ENCODE measurements at regions not wholly inside any gene's neighbourhood (a gene's known extent, or its start where the extent isn't known, plus 50 kb on each side); places are given as distances from the start of the nearest gene placed in this dataset.

DNA sequence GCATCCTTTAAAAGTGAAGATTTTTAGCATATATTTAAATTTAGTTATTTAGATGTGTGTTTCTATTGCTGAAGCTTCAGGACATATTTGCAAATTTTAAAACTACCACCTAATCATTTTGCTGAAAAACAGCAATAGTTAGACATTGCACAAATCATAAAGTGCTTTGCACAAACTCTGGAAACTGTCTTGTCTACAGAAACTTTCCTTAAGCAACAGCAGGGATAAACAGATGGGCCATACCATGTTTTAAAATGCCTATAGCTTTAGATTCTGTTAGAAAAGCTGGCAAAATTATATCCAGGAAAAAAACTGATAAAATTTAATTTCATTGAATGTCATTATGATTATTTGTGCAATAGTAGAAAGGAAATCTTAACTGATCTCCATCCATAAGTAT lies 1313.9 kb upstream of the ACVR2A start:
- no peak for DNase-seq (ENCODE audit: low read depth, low spot score)

GRCh38 chr2:146527166-146527565 lies 1317.7 kb upstream of the ACVR2A start:
- DNase-seq (ENCODE audit: low read depth, low spot score): no peak

DNA sequence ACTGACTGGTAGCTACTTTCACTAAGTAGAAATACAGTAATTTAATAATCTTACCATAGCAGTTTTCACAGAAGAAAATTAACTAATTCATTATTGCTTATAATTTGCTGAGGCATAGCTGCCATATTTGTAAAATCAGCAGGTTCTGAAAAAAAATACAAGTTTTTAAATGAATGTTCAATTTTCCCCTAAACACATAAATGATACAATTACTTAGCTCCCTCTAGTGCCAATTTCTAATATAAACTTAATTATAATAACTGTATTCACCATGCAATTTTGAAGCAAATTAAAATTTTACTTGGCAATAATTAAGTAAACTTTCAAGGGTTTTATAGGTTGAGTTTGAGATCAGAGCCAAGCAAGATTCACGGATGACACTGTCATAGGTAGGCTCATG lies 1321.6 kb upstream of the ACVR2A start:
- no peak for DNase-seq (ENCODE audit: low read depth, low spot score)

DNA sequence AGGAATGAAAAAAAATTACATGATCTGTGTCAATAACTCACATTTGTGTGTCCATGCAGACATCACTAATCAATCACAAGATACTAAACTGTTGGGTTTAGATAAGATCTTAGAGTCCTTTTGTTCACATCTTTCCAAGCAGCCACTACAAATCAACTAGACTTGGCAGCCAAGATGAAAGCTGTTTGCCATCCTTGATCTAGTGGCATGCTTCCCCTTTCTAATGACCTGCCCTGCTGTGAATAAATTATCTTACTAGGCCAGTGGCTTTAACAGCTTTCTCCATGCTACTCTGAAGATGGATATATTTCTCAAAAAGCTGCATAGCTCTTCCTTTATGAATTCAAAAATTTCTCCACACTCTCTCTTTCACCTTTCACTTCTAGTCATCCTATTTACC lies 1338.0 kb upstream of the ACVR2A start:
- no peak for DNase-seq (ENCODE audit: low read depth, low spot score)

DNA sequence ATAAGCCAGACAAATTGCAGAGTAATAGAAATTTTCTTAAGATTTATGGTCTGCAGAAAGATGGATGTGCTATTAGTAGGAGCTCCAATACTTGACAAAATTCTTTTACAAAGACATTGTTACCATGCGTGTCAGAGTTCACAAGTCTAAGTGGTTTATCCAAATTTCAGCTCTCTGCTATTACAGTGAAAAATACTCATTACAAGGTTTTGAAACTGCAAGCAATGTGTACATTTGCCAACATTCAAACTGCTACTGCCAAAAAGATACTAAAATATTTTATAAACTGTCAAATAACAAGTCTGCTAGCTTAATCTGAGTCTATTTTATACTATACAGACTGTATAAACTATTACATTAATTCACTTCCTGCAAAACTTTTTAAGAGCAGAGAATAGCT lies 1341.5 kb upstream of the ACVR2A start:
- DNase-seq (ENCODE audit: low read depth, low spot score): no peak

- DNase-seq (ENCODE audit: low read depth, low spot score): no peak
Measured at GRCh38 chr2:146496248-146496647, 1348.6 kb upstream of the ACVR2A start.

DNA sequence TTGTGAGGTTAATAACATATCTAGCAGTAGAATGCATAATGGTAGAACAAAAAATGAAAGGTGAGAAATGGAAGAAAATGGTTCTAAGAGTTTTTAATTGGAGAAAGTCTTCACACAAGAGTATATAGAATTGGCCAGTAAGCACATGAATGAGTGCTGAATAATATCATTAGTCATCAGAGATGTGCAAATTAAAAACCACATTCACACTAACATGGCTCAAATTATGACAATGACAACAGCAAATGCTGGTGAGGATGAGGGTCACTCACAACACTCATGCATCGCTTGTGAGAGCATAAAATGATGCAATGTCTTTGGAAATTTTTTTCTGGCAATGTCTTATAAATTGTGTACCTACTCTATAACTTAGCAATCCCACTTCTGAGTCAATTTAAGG lies 1355.4 kb upstream of the ACVR2A start:
- DNase-seq (ENCODE audit: low read depth, low spot score): no peak

DNA sequence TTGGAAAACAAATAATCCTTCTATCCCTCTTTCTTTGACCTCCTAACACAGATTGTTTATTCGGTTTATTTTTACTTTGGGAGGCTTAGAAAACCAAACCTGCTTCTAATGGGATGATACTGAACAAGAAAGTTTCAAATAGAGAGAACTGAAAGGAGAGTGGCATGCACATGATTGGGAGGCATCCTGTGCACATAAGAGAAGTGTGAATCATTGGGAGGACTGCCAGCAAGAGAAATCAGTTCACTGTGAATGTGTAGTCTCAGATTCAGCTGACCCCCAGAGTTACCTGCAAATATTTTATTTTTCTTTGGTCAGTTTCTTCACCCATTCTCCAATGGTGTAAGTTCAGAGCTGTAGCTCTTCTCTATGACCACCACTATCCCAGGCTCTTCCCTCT lies 1363.2 kb upstream of the ACVR2A start:
- DNase-seq (ENCODE audit: low read depth, low spot score): no peak

- no peak for DNase-seq (ENCODE audit: low read depth, low spot score)
Measured at GRCh38 chr2:146477383-146477782, 1367.4 kb upstream of the ACVR2A start.

- DNase-seq (ENCODE audit: low read depth, low spot score): no peak
Measured at GRCh38 chr2:146468578-146468977, 1376.3 kb upstream of the ACVR2A start.

DNA sequence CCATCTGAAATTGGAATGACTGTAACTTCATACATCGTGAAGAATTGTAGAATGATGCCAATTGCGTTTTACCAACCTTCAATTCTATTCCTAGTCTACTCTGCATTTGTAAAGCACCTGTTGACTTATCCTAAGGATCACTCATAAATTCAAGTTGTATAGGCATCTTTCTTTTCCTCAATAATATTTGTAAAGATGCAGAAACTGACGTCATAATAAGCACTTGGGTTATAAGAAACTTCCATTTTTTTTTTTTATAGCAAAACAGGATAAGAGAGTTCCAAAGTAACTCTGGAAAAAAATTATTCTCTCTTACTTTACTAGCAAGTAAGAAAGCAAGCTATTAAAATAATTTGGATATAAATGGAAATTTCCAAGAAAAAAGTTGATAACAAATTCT lies 1377.4 kb upstream of the ACVR2A start:
- DNase-seq (ENCODE audit: low read depth, low spot score): no peak

DNA sequence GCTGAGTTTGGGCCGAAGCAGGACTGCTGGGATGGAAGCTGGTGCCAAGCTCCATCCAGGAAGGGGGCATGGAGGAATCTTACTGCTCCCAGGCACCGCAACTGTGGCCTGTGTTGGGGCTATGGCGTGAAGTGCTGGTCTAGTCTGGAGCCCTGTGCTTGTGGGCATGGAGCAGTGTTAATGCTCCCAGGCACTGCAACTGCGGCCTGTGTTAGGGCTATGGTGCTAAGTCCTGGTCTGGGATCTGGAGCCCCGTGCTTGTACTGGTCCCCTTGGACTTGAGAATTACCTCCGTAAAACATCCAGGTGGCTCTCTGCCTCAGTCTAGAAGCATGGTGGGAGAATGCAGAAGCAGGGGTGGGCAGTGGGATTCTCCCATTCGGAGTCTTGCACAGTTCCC lies 1379.4 kb upstream of the ACVR2A start:
- no peak for DNase-seq (ENCODE audit: low read depth, low spot score)

DNA sequence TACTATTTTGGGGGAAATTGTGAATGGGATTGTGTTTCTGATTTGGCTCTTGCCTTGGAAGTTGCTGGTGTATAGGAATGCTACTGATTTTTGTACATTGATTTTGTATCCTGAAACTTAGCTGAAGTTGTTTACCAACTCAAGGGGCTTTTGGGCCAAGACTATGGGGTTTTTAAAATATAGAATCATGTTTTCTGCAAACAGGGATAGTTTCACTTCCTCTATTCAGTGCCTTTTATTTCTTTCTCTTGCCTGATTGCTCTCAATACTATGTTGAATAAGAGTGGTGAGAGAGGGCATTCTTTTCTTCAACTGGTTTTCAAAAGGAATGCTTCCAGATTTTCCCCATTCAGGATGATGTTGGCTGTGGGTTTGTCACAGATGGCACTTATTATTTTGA lies 1383.8 kb upstream of the ACVR2A start:
- DNase-seq (ENCODE audit: low read depth, low spot score): no peak

DNA sequence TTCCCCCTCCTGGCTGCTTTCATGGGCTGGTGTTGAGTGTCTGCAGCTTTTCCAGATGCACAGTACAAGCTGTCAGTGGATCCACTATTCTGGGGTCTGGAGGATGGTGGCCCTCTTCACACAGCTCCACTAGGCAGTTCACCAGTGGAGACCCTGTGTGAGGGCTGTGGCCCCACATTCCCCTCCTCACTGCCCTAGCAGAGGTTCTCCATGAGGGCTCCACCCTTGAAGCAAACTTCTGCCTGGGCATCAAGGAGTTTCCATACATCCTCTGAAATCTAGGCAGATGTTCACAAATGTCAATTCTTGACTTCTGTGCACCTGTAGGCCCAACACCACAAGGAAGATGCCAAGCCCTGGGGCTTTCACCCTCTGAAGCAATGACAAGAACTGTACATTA lies 1386.2 kb upstream of the ACVR2A start:
- no peak for DNase-seq (ENCODE audit: low read depth, low spot score)

- DNase-seq (ENCODE audit: low read depth, low spot score): no peak
Measured at GRCh38 chr2:146457221-146457620, 1387.6 kb upstream of the ACVR2A start.

DNA sequence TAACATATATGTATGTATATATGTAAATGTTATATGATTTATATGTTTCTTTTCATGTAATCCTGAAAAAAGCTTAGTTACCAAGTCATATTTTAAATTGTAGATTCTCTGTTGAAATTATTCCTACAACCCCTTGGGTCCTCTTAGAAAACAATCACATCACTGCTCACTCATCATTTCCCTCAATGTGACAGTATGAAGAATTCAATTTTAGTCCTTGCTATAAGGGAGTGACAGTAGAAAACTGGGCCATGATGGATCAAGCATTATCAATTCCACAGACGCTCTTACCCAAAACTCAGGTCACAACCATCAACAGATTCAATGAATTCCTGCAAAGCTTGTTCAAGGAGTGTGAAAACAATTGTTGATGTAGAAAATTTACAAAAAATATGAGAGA lies 1389.5 kb upstream of the ACVR2A start:
- DNase-seq (ENCODE audit: low read depth, low spot score): no peak

DNA sequence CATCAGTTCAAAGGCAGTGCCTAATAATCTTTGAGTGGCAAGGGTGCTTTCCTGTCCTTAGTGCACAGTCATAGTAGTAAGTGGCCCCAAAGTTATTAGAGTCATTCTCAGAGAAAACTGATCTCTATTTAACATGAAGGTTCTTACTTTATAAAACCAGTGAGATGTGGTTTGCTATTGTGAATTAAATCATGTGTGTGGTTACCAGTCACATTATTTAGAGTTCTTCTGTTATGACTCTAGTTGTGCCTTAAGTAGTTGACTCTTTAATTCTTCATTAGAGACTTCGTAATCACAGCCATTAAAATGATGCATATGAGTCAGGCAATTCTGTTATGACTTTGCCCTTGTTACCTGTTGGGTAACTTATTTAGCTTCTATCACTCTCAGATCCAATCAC lies 1392.9 kb upstream of the ACVR2A start:
- no peak for DNase-seq (ENCODE audit: low read depth, low spot score)

DNA sequence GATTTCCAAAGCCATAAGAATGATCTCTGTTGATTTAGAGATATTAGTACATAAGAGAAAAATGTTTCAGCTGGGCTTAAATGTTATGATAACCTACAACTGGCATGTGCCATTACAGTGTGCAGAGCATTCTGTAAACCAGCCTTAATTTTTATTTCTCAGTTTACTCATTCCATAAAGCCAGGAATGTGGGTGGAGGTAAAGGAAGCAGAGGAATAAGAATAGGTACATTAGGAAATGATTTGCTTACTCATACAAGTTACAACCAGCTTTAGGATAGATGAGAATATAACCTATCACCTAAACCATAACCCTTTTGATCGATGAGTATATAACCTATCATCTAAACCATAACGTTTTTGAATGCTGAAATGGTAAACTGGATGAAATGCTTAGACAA lies 1394.7 kb upstream of the ACVR2A start:
- no peak for DNase-seq (ENCODE audit: low read depth, low spot score)

GRCh38 chr2:146444987-146445386 lies 1399.8 kb upstream of the ACVR2A start:
- no peak for DNase-seq (ENCODE audit: low read depth, low spot score)

GRCh38 chr2:146444085-146444484 lies 1400.7 kb upstream of the ACVR2A start:
- DNase-seq (ENCODE audit: low read depth, low spot score): no peak

DNA sequence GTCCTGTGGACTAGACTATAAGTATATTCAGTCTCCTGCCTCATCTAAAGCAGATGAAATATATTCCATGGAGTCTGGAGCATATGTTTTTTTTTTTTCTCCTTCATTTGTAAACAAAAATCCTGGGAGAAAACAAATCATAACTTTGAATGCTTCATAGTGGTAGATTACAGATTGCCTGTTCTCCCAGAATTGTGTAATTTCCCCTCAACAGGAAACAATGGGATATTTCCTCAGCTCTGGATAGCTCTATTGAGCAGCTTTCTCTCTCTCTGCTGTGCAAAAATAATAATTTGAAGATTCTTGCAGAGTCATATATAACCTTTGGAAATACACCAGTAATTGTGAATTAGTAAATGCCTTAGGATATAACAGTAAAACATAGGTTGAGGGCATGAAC lies 1406.6 kb upstream of the ACVR2A start:
- DNase-seq (ENCODE audit: low read depth, low spot score): no peak

- DNase-seq (ENCODE audit: low read depth, low spot score): no peak
Measured at GRCh38 chr2:146437712-146438111, 1407.1 kb upstream of the ACVR2A start.

DNA sequence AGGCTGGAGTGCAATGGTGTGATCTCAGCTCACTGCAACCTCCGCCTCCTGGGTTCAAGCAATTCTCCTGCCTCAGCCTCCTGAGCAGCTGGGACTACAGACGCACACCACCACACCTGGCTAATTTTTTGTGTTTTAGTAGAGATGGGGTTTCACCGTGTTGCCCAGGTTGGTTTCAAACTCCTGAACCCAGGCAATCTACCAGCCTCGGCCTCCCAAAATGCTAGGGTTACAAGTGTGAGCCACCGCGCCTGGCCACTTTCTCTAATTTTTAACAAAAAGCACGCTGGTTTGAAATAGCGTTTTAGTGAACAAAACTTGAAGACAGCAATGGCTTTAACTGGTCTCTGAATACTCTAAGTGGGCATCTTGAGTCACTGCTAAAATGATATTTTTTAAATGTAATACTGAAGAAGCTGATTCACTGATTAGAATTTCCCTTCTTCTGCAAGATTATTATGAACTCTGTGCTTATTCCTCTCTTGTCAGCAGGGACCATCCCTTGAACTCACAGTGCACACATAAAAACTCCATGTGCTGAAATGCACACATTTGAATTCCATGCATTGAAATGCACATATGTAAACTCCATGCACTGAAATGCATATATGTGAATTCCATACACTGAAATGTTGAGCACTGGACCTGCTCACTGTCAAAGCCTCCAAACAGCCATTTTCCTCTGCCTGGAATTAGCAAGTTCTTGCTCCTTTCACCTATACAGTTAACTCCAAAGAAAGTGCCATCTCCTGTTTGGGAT lies 1411.5 kb upstream of the ACVR2A start:
- DNase-seq (ENCODE audit: low read depth, low spot score): no peak

- DNase-seq (ENCODE audit: low read depth, low spot score): no peak
Measured at GRCh38 chr2:146429366-146429765, 1415.5 kb upstream of the ACVR2A start.
